Panc1 (cell line): ENCODE measurements at regions not wholly inside any gene's neighbourhood (a gene's known extent, or its start where the extent isn't known, plus 50 kb on each side); places are given as distances from the start of the nearest gene placed in this dataset.

Source experiments
- CTCF ChIP-seq: fragments of 450-650 bp; IDR thresholded peaks from 2 replicates; pipeline ENCODE4 v1.5.1; 2017; ENCODE audit warnings: mild to moderate bottlenecking
- POLR2AphosphoS5 ChIP-seq: IDR thresholded peaks from 2 replicates; pipeline ENCODE4 v1.6.1; 2012; ENCODE audit warnings: mild to moderate bottlenecking, low read depth, low read length, moderate library complexity
- REST ChIP-seq, 2 experiments: IDR thresholded peaks; 2 replicates each; pipeline ENCODE4 v1.6.1; 2011 to 2012; ENCODE audit warnings: low read depth in 2 of 2, control low read depth in 1 of 2, low read length in 1 of 2, mild to moderate bottlenecking in 1 of 2, moderate library complexity in 1 of 2; ENCODE audit not compliant: insufficient read depth in 1 of 2
- SIN3A ChIP-seq: IDR thresholded peaks from 2 replicates; pipeline ENCODE4 v1.6.1; 2012; ENCODE audit warnings: low read depth, mild to moderate bottlenecking, low read length, moderate library complexity, borderline replicate concordance; ENCODE audit not compliant: insufficient read depth
- TCF7L2 ChIP-seq: IDR thresholded peaks from 2 replicates; pipeline ENCODE4 v1.6.1; 2011; ENCODE audit warnings: mild to moderate bottlenecking, low read depth, low read length, inconsistent platforms

- TF ChIP-seq SIN3A: no peak
- no peak for TF ChIP-seq POLR2AphosphoS5
- TF ChIP-seq CTCF: no peak
- TF ChIP-seq REST (IDR thresholded peaks at IDR 0.05; ENCODE audit: insufficient read depth in 1 of 2, low read depth in 2 of 2, low read length in 1 of 2): no peak
- no peak for TF ChIP-seq TCF7L2
These were observed 979.0 kb downstream of the SLC6A15 start for GRCh38 chr12:83933615-83934014.
